ENCODE measurements at regions not wholly inside any gene's neighbourhood (a gene's known extent, or its start where the extent isn't known, plus 50 kb on each side); places are given as distances from the start of the nearest gene placed in this dataset.

DNA sequence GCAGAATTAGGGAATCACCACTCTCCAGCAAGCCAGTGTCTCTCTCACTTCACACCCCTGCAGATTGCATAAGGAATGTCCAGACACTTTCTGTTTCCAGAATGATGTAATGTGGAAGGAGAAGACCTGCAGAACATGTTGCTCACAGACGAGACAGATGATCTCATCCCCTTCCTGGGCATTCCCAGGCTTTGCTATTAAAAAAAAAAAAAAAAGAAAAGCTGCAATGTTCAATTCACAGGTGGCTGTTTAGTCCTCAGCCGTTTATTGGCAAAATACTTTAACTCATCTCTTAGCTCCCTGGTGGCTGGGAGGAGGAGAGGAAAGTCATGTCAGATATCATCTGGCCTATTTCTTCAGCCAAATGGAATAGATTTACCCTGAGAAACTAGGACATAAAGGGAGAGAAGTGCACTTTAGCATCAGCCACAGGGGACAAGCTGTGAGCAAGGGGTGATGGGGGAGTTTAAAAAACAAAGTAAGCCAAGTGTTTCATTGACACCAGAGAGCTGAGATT is 95.9 kb upstream of the TNC start:
- Histone ChIP-seq H3K27me3 (no peaks in the 10 kb centered on the region), H3K27ac (no peak overlapping the region), H3K9me3 (no peaks in the 10 kb centered on the region), H3K4me1 (peaks cover 0 to 32% (median 0%) of the 10 kb centered on the region in 4 donors), H3K4me3 (no peak overlapping the region), H3K36me3 (no peaks in the 10 kb centered on the region)
- 8 to 23% methylated on average over 2 of the region's 2 CpGs for WGBS, 2 donors
- peak in 1 of 2 donors; percentile 48 for DNase-seq (ENCODE audit: low spot score in 2 of 2)
- TF ChIP-seq, protein P1, sequence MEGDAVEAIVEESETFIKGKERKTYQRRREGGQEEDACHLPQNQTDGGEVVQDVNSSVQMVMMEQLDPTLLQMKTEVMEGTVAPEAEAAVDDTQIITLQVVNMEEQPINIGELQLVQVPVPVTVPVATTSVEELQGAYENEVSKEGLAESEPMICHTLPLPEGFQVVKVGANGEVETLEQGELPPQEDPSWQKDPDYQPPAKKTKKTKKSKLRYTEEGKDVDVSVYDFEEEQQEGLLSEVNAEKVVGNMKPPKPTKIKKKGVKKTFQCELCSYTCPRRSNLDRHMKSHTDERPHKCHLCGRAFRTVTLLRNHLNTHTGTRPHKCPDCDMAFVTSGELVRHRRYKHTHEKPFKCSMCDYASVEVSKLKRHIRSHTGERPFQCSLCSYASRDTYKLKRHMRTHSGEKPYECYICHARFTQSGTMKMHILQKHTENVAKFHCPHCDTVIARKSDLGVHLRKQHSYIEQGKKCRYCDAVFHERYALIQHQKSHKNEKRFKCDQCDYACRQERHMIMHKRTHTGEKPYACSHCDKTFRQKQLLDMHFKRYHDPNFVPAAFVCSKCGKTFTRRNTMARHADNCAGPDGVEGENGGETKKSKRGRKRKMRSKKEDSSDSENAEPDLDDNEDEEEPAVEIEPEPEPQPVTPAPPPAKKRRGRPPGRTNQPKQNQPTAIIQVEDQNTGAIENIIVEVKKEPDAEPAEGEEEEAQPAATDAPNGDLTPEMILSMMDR (IDR thresholded peaks at IDR 0.05): no peak
- peak in 1 of 2 donors; percentile 66 for TF ChIP-seq EP300 (IDR thresholded peaks at IDR 0.05)

DNA sequence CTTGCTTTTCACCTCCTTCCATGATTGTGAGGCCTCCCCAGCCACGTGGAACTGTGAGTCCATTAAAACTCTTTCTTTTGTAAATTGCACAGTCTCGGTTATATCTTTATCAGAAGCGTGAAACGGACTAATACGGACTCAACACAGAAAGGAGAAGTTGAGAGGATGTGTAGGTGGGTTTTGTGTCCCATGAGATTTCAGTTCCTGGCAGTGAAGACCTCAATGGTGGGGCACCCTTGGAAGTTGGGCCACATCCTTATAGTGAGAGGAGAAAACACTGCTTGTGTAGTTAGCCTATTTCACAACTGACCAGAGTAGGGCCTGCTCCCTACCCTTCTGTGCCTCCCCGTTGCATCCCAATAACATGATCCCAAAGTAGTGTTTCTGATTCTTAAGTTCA is 98.9 kb upstream of the TNC start:
- Histone ChIP-seq H3K27ac (no peak overlapping the region), H3K9me3 (no peaks in the 10 kb centered on the region), H3K27me3 (no peaks in the 10 kb centered on the region), H3K36me3 (no peaks in the 10 kb centered on the region), H3K4me1 (peaks cover 0 to 30% (median 2%) of the 10 kb centered on the region in 4 donors), H3K4me3 (no peak overlapping the region)
- no peak for DNase-seq (ENCODE audit: low spot score in 2 of 2)
- no peak for TF ChIP-seq EP300 (IDR thresholded peaks at IDR 0.05)
- no peak for TF ChIP-seq POLR2A (IDR thresholded peaks at IDR 0.05)
- TF ChIP-seq, protein P1 (IDR thresholded peaks at IDR 0.05): no peak
- WGBS, 2 donors: 95 to 96% methylated on average over 6 of the region's 6 CpGs

DNA sequence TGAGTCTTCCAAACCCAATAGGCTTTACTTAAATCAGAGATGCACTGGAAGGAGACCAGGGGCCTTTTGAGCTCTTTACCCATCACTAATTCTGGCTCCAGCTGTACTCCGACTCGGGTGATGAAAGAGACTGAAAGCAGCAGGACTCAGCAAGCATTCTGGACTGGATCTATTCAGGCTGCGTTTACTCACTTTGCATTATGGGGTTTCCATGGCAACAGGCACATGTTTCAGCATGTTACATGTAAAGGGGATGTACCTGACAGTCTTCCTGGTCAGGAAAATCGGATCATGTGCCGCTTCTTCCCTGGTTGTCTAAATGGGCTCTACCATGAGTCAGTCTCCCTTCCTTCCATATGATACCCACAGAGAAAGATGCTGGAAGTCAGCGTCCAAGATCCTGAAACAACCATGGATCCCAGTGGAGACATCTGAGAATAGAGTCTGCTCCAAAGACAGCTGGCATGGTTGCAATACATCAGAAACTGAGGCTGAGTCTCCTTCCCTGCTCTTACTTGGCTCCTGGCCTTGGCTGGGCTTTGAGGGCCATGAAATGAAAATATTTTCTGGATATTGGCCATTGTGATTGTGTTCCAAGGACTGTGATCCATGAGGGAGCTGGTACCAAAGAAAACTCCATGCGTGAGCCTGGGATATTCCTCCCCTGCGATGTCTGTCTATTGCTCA is 102.5 kb upstream of the TNC start:
- Histone ChIP-seq H3K36me3 (no peaks in the 10 kb centered on the region), H3K27ac (no peak overlapping the region)
- TF ChIP-seq, protein P1 (IDR thresholded peaks at IDR 0.05): no peak
- TF ChIP-seq EP300 (IDR thresholded peaks at IDR 0.05) (no peak), POLR2A (IDR thresholded peaks at IDR 0.05) (no peak)

DNA sequence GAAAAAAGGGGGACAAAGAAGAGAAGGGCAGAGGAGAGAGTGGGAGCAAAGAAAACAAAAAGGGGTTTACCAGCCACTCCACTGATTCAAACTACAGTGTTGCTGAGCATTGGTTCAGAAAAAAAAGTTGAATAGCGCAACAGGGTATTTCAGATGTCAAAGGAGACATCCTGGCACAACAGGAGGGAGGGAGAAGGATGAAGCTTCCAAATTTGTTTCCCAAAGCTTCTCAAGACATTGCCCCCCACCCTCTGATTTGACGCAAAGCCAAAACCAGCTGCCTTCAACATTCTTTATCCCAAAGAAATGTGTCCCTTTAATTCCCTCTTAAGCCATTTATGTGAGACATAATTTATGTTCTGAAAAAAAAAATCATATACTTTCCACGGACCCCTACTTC is 105.5 kb upstream of the TNC start:
- WGBS, 2 donors: 25% methylated on average over 3 of the region's 3 CpGs
- Histone ChIP-seq H3K36me3 (no peaks in the 10 kb centered on the region), H3K4me1 (peaks cover 0 to 21% (median 6%) of the 10 kb centered on the region in 4 donors), H3K9me3 (no peaks in the 10 kb centered on the region), H3K4me3 (no peak overlapping the region), H3K27me3 (no peaks in the 10 kb centered on the region), H3K27ac (peak overlapping the region in 2 of 4 donors; percentile 41 to 71)
- DNase-seq (ENCODE audit: low spot score in 2 of 2): no peak
- TF ChIP-seq, protein P1 (IDR thresholded peaks at IDR 0.05): no peak
- TF ChIP-seq EP300 (IDR thresholded peaks at IDR 0.05) (no peak), POLR2A (IDR thresholded peaks at IDR 0.05) (no peak)

More for the DNA sequence above, 102.5 kb upstream of the TNC start:
- peaks cover 0 to 21% (median 4%) of the 10 kb centered on the region in 4 donors for H3K4me1 ChIP-seq
- no peaks in the 10 kb centered on the region for H3K9me3 ChIP-seq
- H3K4me3 ChIP-seq: no peak overlapping the region
- no peak for DNase-seq (ENCODE audit: low spot score in 2 of 2)
- H3K27me3 ChIP-seq: no peaks in the 10 kb centered on the region
- 70 to 73% methylated on average over 8 of the region's 8 CpGs for whole genome bisulfite sequencing, 2 donors

DNA sequence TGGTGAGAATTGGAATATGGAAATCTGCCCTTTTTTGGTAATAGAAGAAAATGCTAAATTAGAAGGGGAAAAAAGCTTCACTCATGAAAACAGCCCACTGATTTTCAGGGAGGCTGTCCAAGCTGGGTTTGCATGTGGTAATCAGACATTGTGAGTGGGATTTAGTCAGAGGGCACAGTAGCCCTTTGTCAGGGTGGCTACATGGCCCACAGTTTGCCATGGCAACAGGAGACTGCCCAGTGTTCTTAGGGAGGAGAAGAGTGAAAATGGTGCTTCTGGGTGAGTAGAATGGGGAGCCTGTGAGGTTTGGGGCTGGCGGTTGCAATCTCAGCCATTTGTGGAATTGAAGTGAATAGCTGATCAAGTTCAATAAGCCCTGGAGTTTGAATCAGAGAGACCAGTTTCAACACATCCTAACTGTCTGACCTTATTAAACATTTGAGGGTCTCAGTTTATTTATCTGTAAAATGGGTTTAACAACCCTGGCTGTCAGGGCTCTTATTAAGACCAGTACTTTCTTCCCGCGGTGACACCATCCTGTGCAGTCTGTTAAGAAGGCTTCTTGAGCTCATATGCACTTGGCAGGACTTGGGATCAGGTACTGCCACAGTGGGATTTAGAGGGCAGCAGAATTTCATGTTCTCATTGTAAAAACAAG is 107.6 kb upstream of the TNC start:
- peak in 1 of 2 donors; percentile 46 for TF ChIP-seq EP300 (IDR thresholded peaks at IDR 0.05)
- TF ChIP-seq, protein P1 (IDR thresholded peaks at IDR 0.05): no peak
- WGBS, 2 donors: 80 to 84% methylated on average over 3 of the region's 3 CpGs
- DNase-seq (ENCODE audit: low spot score in 2 of 2): no peak
- no peaks in the 10 kb centered on the region for H3K27me3 ChIP-seq
- peak overlapping the region in 3 of 4 donors; percentile 32 to 77 (median 71) for H3K27ac ChIP-seq
- peaks cover 0 to 20% (median 5%) of the 10 kb centered on the region in 4 donors for H3K4me1 ChIP-seq
- H3K9me3 ChIP-seq: no peaks in the 10 kb centered on the region
- no peak overlapping the region for H3K4me3 ChIP-seq
- no peaks in the 10 kb centered on the region for H3K36me3 ChIP-seq

All from tibial nerve (tissue), 4 donors.